Naive thymus-derived CD4-positive, alpha-beta T cell (primary cell): ENCODE measurements at regions not wholly inside any gene's neighbourhood (a gene's known extent, or its start where the extent isn't known, plus 50 kb on each side); places are given as distances from the start of the nearest gene placed in this dataset.

ENCODE experiments used
- ATAC-seq: fragments of 150-1000 bp; cut with Tn5 transposase; 2 replicates; pipeline ENCODE4 v1.10.0; 2021; ENCODE audit warnings: mild to moderate bottlenecking, moderate library complexity
- CTCF ChIA-PET: fragments of 350-600 bp; sonication (Branson Sonifier 250); formaldehyde crosslinking; loops from one replicate; lab custom pipeline; 2021; ENCODE audit warnings: antibody characterized with exemption; lab: Charles Lee
- POLR2A ChIA-PET: fragments of 350-600 bp; sonication (Branson Sonifier 250); formaldehyde crosslinking; loops from one replicate; lab custom pipeline; 2021; ENCODE audit warnings: antibody characterized with exemption, inconsistent platforms; lab: Charles Lee
- DNase-seq, 9 donors: peaks; one replicate each; pipeline versions ENCODE4 v3.0.0 to v3.0.0-alpha.2; 2020 to 2022; ENCODE audit warnings: mixed read lengths in 1 of 9
- H3K27ac ChIP-seq: one replicate; pipeline ENCODE4 v1.7.0; 2013; ENCODE audit warnings: mild to moderate bottlenecking, low read depth, low read length, moderate library complexity
- H3K27me3 ChIP-seq, 2 donors: one replicate each; pipeline ENCODE4 v1.7.0; 2013; ENCODE audit warnings: low read length in 2 of 2, mild to moderate bottlenecking in 2 of 2, moderate library complexity in 2 of 2; ENCODE audit not compliant: control insufficient read depth in 2 of 2, insufficient read depth in 2 of 2
- H3K36me3 ChIP-seq, 3 experiments: 1 replicate in 2 of 3; 2 replicates in 1 of 3; pipeline ENCODE4 v1.7.0; 2013; ENCODE audit warnings: low read length in 3 of 3, mild to moderate bottlenecking in 3 of 3, moderate library complexity in 1 of 3; ENCODE audit not compliant: insufficient read depth in 3 of 3, control insufficient read depth in 2 of 3
- H3K4me1 ChIP-seq, 2 donors: one replicate each; pipeline ENCODE4 v1.7.0; 2013; ENCODE audit warnings: low read length in 2 of 2, mild to moderate bottlenecking in 2 of 2, moderate library complexity in 1 of 2; ENCODE audit not compliant: control insufficient read depth in 2 of 2, insufficient read depth in 2 of 2
- H3K4me3 ChIP-seq: 2 replicates; pipeline ENCODE4 v1.7.0; 2013; ENCODE audit warnings: mild to moderate bottlenecking, low read length
- H3K9me3 ChIP-seq, 3 experiments: 1 replicate in 2 of 3; 2 replicates in 1 of 3; pipeline ENCODE4 v1.7.0; 2013; ENCODE audit warnings: low read length in 3 of 3; ENCODE audit not compliant: control insufficient read depth in 2 of 3
- H3K27ac Mint-ChIP-seq, 9 donors: one replicate each; pipeline ENCODE4 v1.8.0; 2020 to 2022; ENCODE audit warnings: mixed read lengths in 9 of 9, mild to moderate bottlenecking in 8 of 9, moderate library complexity in 5 of 9, inconsistent platforms in 2 of 9
- H3K27me3 Mint-ChIP-seq, 5 donors: one replicate each; pipeline ENCODE4 v1.8.0; 2021 to 2022; ENCODE audit warnings: mixed read lengths in 5 of 5, mild to moderate bottlenecking in 1 of 5
- H3K36me3 Mint-ChIP-seq, 5 donors: one replicate each; pipeline ENCODE4 v1.8.0; 2020 to 2022; ENCODE audit warnings: mixed read lengths in 5 of 5, mild to moderate bottlenecking in 3 of 5, inconsistent platforms in 1 of 5
- H3K4me1 Mint-ChIP-seq, 7 donors: one replicate each; pipeline ENCODE4 v1.8.0; 2020 to 2022; ENCODE audit warnings: mixed read lengths in 7 of 7, mild to moderate bottlenecking in 3 of 7, inconsistent platforms in 1 of 7
- H3K4me3 Mint-ChIP-seq, 10 donors: one replicate each; pipeline ENCODE4 v1.8.0; 2020 to 2022; ENCODE audit warnings: mild to moderate bottlenecking in 10 of 10, mixed read lengths in 10 of 10, moderate library complexity in 6 of 10, inconsistent platforms in 2 of 10
- H3K9me3 Mint-ChIP-seq, 11 donors: one replicate each; pipeline ENCODE4 v1.8.0; 2020 to 2022; ENCODE audit warnings: mixed read lengths in 11 of 11, mild to moderate bottlenecking in 4 of 11, inconsistent platforms in 1 of 11, moderate library complexity in 1 of 11
- intact Hi-C, 2 donors: fragments of 100-400 bp; cut with micrococcal nuclease; formaldehyde crosslinking; loops; one replicate each; pipeline ENCODE4 v1.15.1; 2023

DNA sequence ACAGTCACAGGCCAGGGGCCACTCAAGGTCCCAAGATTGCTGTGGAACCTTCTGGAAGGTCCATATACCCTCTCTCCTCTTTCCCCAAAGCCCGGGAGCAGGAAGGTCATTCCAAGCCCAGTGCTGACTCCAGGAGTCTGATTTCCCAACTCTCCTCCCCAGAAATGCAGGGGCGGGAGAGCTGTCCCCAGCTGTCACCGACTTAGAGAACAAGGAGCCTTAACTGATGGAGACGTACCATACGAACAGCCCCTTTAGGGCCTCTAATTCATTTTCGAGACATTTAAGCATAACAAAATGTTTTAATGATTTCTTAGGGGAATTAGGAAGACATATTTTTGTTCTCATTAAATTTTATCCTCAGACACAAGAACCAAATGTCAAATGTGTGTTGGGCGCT, 99.2 kb downstream of the PHETA1 start:
- Mint-ChIP-seq H3K4me1 (peaks cover 0 to 5% (median 0%) of the 10 kb centered on the region in 7 donors), H3K36me3 (no peaks in the 10 kb centered on the region), H3K27me3 (peaks cover 0 to 3% (median 0%) of the 10 kb centered on the region in 5 donors), H3K4me3 (no peak overlapping the region), H3K27ac (no peak overlapping the region), H3K9me3 (peaks cover 0 to 2% (median 0%) of the 10 kb centered on the region in 11 donors)
- Histone ChIP-seq H3K27ac (no peak overlapping the region), H3K27me3 (peaks cover 0 to 3% of the 10 kb centered on the region in 2 donors), H3K4me3 (no peak overlapping the region), H3K4me1 (no peaks in the 10 kb centered on the region), H3K36me3 (no peaks in the 10 kb centered on the region), H3K9me3 (no peaks in the 10 kb centered on the region)
- ATAC-seq = no peak
- intact Hi-C loops = no loop called here
- CTCF ChIA-PET = no interaction called here
- POLR2A ChIA-PET = no interaction called here
- no peak for DNase-seq

DNA sequence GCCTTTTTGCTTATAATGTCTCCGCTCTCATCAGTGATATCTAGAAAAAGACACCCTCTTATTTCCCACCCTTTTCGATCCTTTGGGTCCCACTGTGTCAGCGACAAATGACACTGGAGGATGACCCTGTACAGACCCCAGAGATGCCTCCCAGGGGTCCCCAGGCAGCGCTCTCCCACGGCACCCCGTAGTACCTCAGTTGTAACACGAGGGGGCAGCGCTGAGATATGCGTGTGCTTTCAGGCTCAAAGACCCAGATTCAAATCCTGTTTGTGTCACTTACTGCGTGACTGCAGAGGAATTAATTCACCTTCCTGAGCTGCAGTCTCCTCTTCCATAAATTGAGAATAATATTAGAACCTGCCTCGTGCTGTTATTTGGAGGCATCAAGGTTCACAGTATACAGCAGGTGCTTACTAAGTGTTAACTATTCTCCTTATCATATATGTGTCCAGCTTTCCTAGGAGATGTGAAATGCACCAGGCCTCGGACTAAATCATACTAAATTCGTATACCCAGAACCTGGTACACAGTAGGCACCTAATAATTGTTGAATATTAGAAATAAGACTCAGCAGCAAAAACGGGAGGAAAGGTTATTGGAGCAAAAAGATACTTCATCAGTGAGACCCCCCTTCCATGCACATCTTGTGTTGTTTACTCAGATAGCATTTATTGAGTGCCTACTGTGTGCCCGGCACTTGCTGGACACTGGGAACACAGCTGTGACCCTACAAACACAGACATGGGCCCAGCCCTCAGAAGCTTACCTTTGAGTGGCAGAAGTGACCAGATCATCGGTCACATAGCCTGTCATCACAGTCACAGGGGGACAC, 99.9 kb downstream of the PHETA1 start:
- ChIA-PET CTCF (interaction anchor here (0.6 to 1.6 kb wide), 2 partner anchors 246 to 331 kb away, joined by 4 to 8 read pairs; no protein-coding TSS in a partner anchor), POLR2A (no interaction called here)
- no peak for ATAC-seq

DNA sequence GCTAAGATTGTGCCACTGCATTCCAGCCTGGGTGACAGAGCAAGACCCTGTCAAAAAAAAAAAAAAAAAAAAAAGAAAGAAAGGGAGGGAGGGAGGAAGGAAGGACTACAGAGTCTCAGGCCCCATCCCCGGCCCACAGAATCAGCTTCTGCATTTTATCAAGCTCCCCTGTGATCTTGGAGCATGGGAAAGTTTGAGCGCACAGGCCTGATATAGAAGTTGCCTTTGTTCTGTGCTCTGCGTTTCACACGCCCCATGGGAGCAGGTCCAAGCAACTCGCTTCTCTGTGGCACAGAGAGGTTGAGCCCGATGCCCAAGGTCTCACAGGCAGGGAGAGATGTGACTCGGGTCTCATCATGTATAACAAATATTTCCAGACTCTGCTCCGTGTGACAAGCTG, 101.8 kb downstream of the PHETA1 start:
- H3K4me3 Mint-ChIP-seq = no peak overlapping the region
- intact Hi-C loops = no loop called here
- CTCF ChIA-PET = interaction anchor here (0.6 to 1.6 kb wide), 2 partner anchors 11 to 244 kb away, joined by 4 to 8 read pairs; no protein-coding TSS in a partner anchor

More for the DNA sequence above, 99.9 kb downstream of the PHETA1 start:
- Mint-ChIP-seq H3K27me3 (peaks cover 0 to 3% (median 0%) of the 10 kb centered on the region in 5 donors), H3K36me3 (no peaks in the 10 kb centered on the region), H3K4me3 (no peak overlapping the region), H3K27ac (no peak overlapping the region), H3K4me1 (peaks cover 0 to 5% (median 0%) of the 10 kb centered on the region in 7 donors), H3K9me3 (peaks cover 0 to 2% (median 0%) of the 10 kb centered on the region in 11 donors)
- intact Hi-C loops = no loop called here
- peaks cover 0 to 3% of the 10 kb centered on the region in 2 donors for H3K27me3 ChIP-seq
- no peak for DNase-seq
- H3K4me1 ChIP-seq = no peaks in the 10 kb centered on the region
- H3K4me3 ChIP-seq = no peak overlapping the region
- no peaks in the 10 kb centered on the region for H3K9me3 ChIP-seq
- H3K36me3 ChIP-seq = no peaks in the 10 kb centered on the region
- H3K27ac ChIP-seq = no peak overlapping the region

DNA sequence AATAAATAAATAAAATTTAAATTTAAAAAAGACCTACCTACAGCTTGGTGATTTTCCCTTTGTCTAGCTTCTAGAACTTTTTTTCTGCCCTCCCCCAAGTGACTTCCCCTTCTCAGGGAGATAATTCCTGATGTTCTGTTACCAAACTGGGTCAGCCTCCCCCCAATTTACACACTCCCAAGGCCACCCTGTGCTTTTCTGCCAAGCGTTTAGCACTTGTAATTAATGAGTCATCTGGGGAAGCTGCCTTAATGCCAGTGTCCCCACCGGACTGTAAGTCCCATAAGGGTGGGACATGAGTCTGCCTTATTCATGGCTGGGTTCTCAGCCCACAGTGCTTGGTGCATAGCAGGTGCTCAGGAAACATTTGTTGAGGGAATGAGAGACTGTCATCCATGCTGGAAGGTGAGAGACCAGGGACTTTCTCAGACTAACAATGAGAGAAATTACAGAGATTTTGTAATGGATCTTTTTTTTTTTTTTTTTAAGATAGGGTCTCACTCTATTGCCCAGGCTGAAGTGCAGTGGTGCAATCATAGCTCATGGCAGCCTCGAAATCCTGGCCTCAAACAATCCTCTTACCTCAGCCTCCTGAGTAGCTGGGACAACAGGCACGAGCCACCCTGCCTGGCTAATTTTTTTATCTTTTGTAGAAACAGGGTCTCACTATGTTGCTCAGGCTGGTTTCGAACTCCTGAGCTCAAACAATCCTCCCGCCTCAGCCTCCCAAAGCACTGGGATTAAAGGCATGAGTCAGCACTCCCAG, 106.8 kb downstream of the PHETA1 start:
- no peaks in the 10 kb centered on the region for H3K9me3 ChIP-seq
- no peaks in the 10 kb centered on the region for H3K27me3 ChIP-seq
- ChIA-PET CTCF (interaction anchor here (0.7 kb wide), 1 partner anchor 639 kb away, joined by 3 read pairs; no protein-coding TSS in a partner anchor), POLR2A (no interaction called here)
- ATAC-seq (no peak), DNase-seq (no peak)
- no peak overlapping the region for H3K27ac ChIP-seq
- no peak overlapping the region for H3K4me3 Mint-ChIP-seq
- intact Hi-C loops = no loop called here
- H3K4me1 Mint-ChIP-seq = peaks cover 0 to 3% (median 0%) of the 10 kb centered on the region in 7 donors
- H3K27ac Mint-ChIP-seq = no peak overlapping the region
- peaks cover 0 to 1% (median 0%) of the 10 kb centered on the region in 11 donors for H3K9me3 Mint-ChIP-seq
- H3K36me3 ChIP-seq = no peaks in the 10 kb centered on the region
- H3K36me3 Mint-ChIP-seq = no peaks in the 10 kb centered on the region
- H3K4me1 ChIP-seq = no peaks in the 10 kb centered on the region
- H3K27me3 Mint-ChIP-seq = peaks cover 0 to 7% (median 0%) of the 10 kb centered on the region in 5 donors
- no peak overlapping the region for H3K4me3 ChIP-seq

More for the DNA sequence above, 101.8 kb downstream of the PHETA1 start:
- ATAC-seq = no peak
- peaks cover 0 to 2% (median 0%) of the 10 kb centered on the region in 11 donors for H3K9me3 Mint-ChIP-seq
- peaks cover 0 to 5% (median 0%) of the 10 kb centered on the region in 7 donors for H3K4me1 Mint-ChIP-seq
- Histone ChIP-seq H3K4me1 (no peaks in the 10 kb centered on the region), H3K27me3 (peaks cover 0 to 3% of the 10 kb centered on the region in 2 donors), H3K9me3 (no peaks in the 10 kb centered on the region), H3K4me3 (no peak overlapping the region), H3K27ac (no peak overlapping the region), H3K36me3 (no peaks in the 10 kb centered on the region)
- no peaks in the 10 kb centered on the region for H3K36me3 Mint-ChIP-seq
- POLR2A ChIA-PET = no interaction called here
- DNase-seq = no peak
- peaks cover 0 to 3% (median 0%) of the 10 kb centered on the region in 5 donors for H3K27me3 Mint-ChIP-seq
- H3K27ac Mint-ChIP-seq = no peak overlapping the region

DNA sequence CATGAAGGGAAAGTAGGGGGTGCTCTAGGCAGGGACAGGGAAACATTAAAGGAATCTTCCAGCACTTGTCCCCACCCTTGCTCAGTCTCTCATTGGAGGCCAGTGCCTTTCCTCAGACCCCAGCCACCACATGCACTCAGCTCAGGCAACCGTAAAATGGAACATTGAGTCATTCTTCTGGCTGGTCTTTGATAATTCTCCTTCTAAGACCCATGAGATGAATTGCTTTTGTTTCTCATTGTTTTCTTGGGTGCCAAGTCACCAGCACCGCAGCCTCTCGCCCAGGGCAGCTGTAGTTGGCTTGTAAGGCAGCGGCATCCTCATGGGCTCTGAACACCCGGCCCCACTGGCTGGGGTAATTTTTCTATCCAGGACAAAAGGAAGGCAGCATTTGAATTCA, 108.2 kb downstream of the PHETA1 start:
- H3K9me3 ChIP-seq = no peaks in the 10 kb centered on the region
- no peak for ATAC-seq
- Mint-ChIP-seq H3K36me3 (no peaks in the 10 kb centered on the region), H3K9me3 (peaks cover 0 to 1% (median 0%) of the 10 kb centered on the region in 11 donors), H3K4me3 (no peak overlapping the region), H3K27ac (no peak overlapping the region), H3K27me3 (peaks cover 0 to 11% (median 0%) of the 10 kb centered on the region in 5 donors), H3K4me1 (peaks cover 0 to 5% (median 0%) of the 10 kb centered on the region in 7 donors)
- intact Hi-C loops = no loop called here
- no peaks in the 10 kb centered on the region for H3K36me3 ChIP-seq
- H3K27ac ChIP-seq = no peak overlapping the region
- H3K27me3 ChIP-seq = no peaks in the 10 kb centered on the region
- H3K4me1 ChIP-seq = no peaks in the 10 kb centered on the region
- CTCF ChIA-PET = no interaction called here
- no peak overlapping the region for H3K4me3 ChIP-seq
- DNase-seq = no peak
- POLR2A ChIA-PET = no interaction called here

- no peak overlapping the region for H3K27ac Mint-ChIP-seq
- Histone ChIP-seq H3K27me3 (no peaks in the 10 kb centered on the region), H3K36me3 (no peaks in the 10 kb centered on the region), H3K27ac (no peak overlapping the region), H3K9me3 (no peaks in the 10 kb centered on the region), H3K4me1 (no peaks in the 10 kb centered on the region), H3K4me3 (no peak overlapping the region)
- peaks cover 0 to 5% (median 0%) of the 10 kb centered on the region in 7 donors for H3K4me1 Mint-ChIP-seq
- no peak for ATAC-seq
- peaks cover 0 to 1% (median 0%) of the 10 kb centered on the region in 11 donors for H3K9me3 Mint-ChIP-seq
- CTCF ChIA-PET = no interaction called here
- peaks cover 0 to 11% (median 0%) of the 10 kb centered on the region in 5 donors for H3K27me3 Mint-ChIP-seq
- intact Hi-C loops = no loop called here
- DNase-seq = no peak
- H3K36me3 Mint-ChIP-seq = no peaks in the 10 kb centered on the region
- no peak overlapping the region for H3K4me3 Mint-ChIP-seq
- POLR2A ChIA-PET = no interaction called here
Observed at GRCh38 chr12:111259231-111259630, 109.7 kb downstream of the PHETA1 start.
